ENCODE measurements at regions not wholly inside any gene's neighbourhood (a gene's known extent, or its start where the extent isn't known, plus 50 kb on each side); places are given as distances from the start of the nearest gene placed in this dataset.

- TF ChIP-seq CTCF (IDR thresholded peaks at IDR 0.05) = peak in 5 of 7 experiments; percentile 30 to 52 (median 34)
- TF ChIP-seq POLR2A (IDR thresholded peaks at IDR 0.05) = no peak
These were observed 197.7 kb downstream of the FAXC start for GRCh38 chr6:99151634-99152346.

All from stomach (tissue), 4 donors.